A673 (cell line): ENCODE measurements at regions not wholly inside any gene's neighbourhood (a gene's known extent, or its start where the extent isn't known, plus 50 kb on each side); places are given as distances from the start of the nearest gene placed in this dataset.

Experiments used
- BruUV-seq: library from RNA; stranded (reverse); fragments of 400-500 nt; replicated peaks from 2 replicates; lab custom pipeline; 2021; lab: Mats Ljungman, UMichigan
- CTCF ChIA-PET: fragments of 300-600 bp; sonication (Branson Sonifier 250); formaldehyde crosslinking; loops from one replicate; lab custom pipeline; 2022; ENCODE audit warnings: antibody characterized with exemption; lab: Charles Lee
- POLR2A ChIA-PET: fragments of 300-600 bp; sonication (Branson Sonifier 250); formaldehyde crosslinking; loops from one replicate; lab custom pipeline; 2022; ENCODE audit warnings: antibody characterized with exemption; ENCODE audit not compliant: low non-redundant PET; lab: Charles Lee
- DNase-seq: peaks from one replicate; pipeline ENCODE4 v3.0.0-alpha.2; 2015; ENCODE audit warnings: low spot score
- H3K27ac ChIP-seq: fragments of 200-600 bp; sonication (generic); 2 replicates; pipeline ENCODE4 v1.5.1; 2016; ENCODE audit warnings: mixed run types, low read depth, mild to moderate bottlenecking, mixed read lengths, antibody characterized with exemption, low read length; ENCODE audit not compliant: poor library complexity, severe bottlenecking
- H3K27me3 ChIP-seq: fragments of 200-600 bp; sonication (generic); replicated peaks from 2 replicates; pipeline ENCODE4 v1.6.1; 2017; ENCODE audit warnings: mixed run types, low read depth, mild to moderate bottlenecking, mixed read lengths, antibody characterized with exemption, low read length; ENCODE audit not compliant: insufficient read depth, poor library complexity
- H3K36me3 ChIP-seq: fragments of 200-600 bp; sonication (generic); 2 replicates; pipeline ENCODE4 v1.6.1; 2016; ENCODE audit warnings: mixed run types, mild to moderate bottlenecking, mixed read lengths, antibody characterized with exemption, low read length; ENCODE audit not compliant: insufficient read depth, poor library complexity, severe bottlenecking
- H3K4me1 ChIP-seq: fragments of 200-600 bp; sonication (generic); 2 replicates; pipeline ENCODE4 v1.6.1; 2017; ENCODE audit warnings: mixed run types, mild to moderate bottlenecking, mixed read lengths, antibody characterized with exemption, low read length; ENCODE audit not compliant: insufficient read depth, poor library complexity, severe bottlenecking
- H3K4me3 ChIP-seq: fragments of 200-600 bp; sonication (generic); 2 replicates; pipeline ENCODE4 v1.5.1; 2016; ENCODE audit warnings: low read depth, mixed run types, mild to moderate bottlenecking, mixed read lengths, low read length; ENCODE audit not compliant: poor library complexity, severe bottlenecking
- H3K9me3 ChIP-seq: fragments of 200-600 bp; sonication (generic); 2 replicates; pipeline ENCODE4 v1.6.1; 2016; ENCODE audit warnings: mixed run types, low read depth, mild to moderate bottlenecking, mixed read lengths, antibody characterized with exemption, low read length; ENCODE audit not compliant: poor library complexity, severe bottlenecking
- EZH2 ChIP-seq: fragments of 200-600 bp; sonication (generic); IDR thresholded peaks from 2 replicates; pipeline ENCODE4 v1.6.1; 2017; ENCODE audit warnings: borderline replicate concordance, low read depth, mild to moderate bottlenecking, mixed read lengths, antibody characterized with exemption, low read length; ENCODE audit not compliant: poor library complexity, severe bottlenecking
- intact Hi-C: fragments of 100-400 bp; cut with micrococcal nuclease; formaldehyde crosslinking; loops from one replicate; pipeline ENCODE4 v1.10.0; 2022; ENCODE audit not compliant: unreplicated experiment
- TF ChIP-seq, protein P1 (sequence below): fragments of 300-800, 200-600 bp; sonication (generic); conservative IDR thresholded peaks from 2 replicates; pipeline ENCODE4 v1.5.1; 2017; ENCODE audit warnings: low read depth, mild to moderate bottlenecking, antibody characterized with exemption, low read length, moderate library complexity, mixed read lengths

DNA sequence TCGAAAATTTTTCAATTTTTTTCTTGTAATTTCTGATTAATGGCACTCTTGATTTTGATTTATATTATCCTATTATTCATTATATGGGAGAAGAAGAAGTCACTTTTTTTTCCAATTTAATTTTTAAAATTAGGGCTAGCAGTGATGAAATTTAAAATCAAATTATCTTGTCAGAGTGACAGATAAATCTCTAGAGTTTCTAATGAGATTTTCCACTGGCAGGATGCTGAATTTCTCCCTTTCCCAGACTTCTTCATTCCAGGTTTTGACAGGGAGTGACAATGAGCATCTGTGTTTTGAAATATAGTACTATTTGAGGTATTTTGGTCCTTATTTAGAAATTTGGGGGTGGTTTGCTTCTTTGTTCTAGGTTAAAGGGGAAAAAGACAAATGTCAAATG lies 2274.1 kb downstream of the MAT2B start:
- Histone ChIP-seq H3K4me1 (no peaks in the 10 kb centered on the region), H3K9me3 (no peaks in the 10 kb centered on the region), H3K27ac (no peak overlapping the region), H3K4me3 (no peak overlapping the region), H3K36me3 (no peaks in the 10 kb centered on the region), H3K27me3 (no peaks in the 10 kb centered on the region)
- no TSS peak for BruUV-seq
- ChIA-PET CTCF (no interaction called here), POLR2A (no interaction called here)
- no peak for DNase-seq
- intact Hi-C loops, result no loop called here
- TF ChIP-seq, protein P1, sequence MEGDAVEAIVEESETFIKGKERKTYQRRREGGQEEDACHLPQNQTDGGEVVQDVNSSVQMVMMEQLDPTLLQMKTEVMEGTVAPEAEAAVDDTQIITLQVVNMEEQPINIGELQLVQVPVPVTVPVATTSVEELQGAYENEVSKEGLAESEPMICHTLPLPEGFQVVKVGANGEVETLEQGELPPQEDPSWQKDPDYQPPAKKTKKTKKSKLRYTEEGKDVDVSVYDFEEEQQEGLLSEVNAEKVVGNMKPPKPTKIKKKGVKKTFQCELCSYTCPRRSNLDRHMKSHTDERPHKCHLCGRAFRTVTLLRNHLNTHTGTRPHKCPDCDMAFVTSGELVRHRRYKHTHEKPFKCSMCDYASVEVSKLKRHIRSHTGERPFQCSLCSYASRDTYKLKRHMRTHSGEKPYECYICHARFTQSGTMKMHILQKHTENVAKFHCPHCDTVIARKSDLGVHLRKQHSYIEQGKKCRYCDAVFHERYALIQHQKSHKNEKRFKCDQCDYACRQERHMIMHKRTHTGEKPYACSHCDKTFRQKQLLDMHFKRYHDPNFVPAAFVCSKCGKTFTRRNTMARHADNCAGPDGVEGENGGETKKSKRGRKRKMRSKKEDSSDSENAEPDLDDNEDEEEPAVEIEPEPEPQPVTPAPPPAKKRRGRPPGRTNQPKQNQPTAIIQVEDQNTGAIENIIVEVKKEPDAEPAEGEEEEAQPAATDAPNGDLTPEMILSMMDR, result no peak
- TF ChIP-seq EZH2, result no peak

DNA sequence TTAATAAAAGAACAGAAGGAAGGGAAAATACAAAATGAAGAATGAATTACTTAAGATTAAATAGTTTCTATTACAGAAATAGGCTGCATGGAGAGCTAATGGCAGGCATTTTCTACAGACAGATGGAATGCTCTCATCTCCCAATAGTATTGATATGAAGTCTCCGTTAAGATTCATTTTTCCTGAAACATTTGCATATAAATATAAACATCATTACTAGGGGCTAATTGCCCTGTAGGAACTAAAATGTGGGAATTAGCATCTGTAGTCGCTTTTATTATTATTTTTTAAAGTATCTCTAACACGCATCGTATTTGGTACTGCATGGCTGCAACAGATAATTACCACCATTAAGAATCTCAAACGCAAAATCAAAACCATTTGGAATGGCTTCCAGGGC lies 2275.5 kb downstream of the MAT2B start:
- CTCF ChIA-PET, result no interaction called here
- POLR2A ChIA-PET, result no interaction called here
- intact Hi-C loops, result no loop called here
- no peak overlapping the region for H3K4me3 ChIP-seq
- H3K36me3 ChIP-seq, result no peaks in the 10 kb centered on the region
- no peaks in the 10 kb centered on the region for H3K4me1 ChIP-seq
- no peak for DNase-seq
- BruUV-seq, result no TSS peak
- TF ChIP-seq EZH2, result no peak
- TF ChIP-seq, protein P1, result no peak
- H3K9me3 ChIP-seq, result no peaks in the 10 kb centered on the region
- no peak overlapping the region for H3K27ac ChIP-seq
- H3K27me3 ChIP-seq, result no peaks in the 10 kb centered on the region

DNA sequence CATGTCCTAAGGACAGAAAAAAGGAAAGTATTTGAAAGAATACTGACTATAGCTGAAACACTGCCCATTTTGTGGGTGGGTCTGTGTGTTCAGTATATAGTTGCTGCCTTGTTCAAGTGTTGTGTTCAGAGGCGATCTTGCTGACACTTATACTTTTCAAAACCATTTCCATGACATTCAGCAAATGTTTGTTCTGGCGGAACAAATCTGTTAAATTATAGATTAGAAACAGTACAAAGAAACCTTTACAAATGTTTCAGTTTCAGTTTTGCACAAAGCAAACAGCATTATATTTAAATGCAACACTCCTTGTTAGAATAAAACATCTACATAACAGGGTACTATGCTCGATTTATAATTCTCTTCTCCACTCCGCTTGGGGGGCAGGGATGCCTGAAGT lies 2276.3 kb downstream of the MAT2B start:
- Histone ChIP-seq H3K4me1 (no peaks in the 10 kb centered on the region), H3K27ac (no peak overlapping the region), H3K4me3 (no peak overlapping the region), H3K27me3 (no peaks in the 10 kb centered on the region), H3K9me3 (no peaks in the 10 kb centered on the region), H3K36me3 (no peaks in the 10 kb centered on the region)
- ChIA-PET POLR2A (no interaction called here), CTCF (no interaction called here)
- intact Hi-C loops, result no loop called here
- DNase-seq, result no peak
- TF ChIP-seq EZH2, result no peak
- TF ChIP-seq, protein P1, result no peak
- BruUV-seq, result no TSS peak

DNA sequence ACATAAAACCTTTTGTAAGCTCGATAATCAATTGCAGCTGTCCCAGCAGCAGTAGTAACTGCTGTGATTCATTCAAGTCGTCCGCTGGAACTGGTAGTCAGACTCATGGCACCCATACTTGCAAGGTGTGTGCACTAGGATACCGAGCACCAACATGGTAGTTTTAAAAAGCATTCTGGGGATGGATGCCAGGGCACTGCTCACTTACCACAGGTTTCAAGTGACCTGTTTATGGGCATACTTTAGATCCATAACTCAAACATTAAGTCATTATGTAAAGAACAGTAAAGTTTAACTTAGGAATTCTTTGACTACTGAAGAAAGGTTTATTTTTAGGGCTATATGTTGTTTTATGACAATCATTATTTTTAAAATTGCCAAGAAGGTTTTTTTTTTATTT lies 2277.6 kb downstream of the MAT2B start:
- no peak for DNase-seq
- BruUV-seq, result no TSS peak
- intact Hi-C loops, result no loop called here
- Histone ChIP-seq H3K36me3 (no peaks in the 10 kb centered on the region), H3K4me3 (no peak overlapping the region), H3K9me3 (no peaks in the 10 kb centered on the region), H3K27ac (no peak overlapping the region), H3K27me3 (no peaks in the 10 kb centered on the region), H3K4me1 (no peaks in the 10 kb centered on the region)
- TF ChIP-seq, protein P1, result no peak
- no peak for TF ChIP-seq EZH2
- POLR2A ChIA-PET, result no interaction called here
- CTCF ChIA-PET, result no interaction called here
